ENCODE measurements at regions not wholly inside any gene's neighbourhood (a gene's known extent, or its start where the extent isn't known, plus 50 kb on each side); places are given as distances from the start of the nearest gene placed in this dataset.

DNA sequence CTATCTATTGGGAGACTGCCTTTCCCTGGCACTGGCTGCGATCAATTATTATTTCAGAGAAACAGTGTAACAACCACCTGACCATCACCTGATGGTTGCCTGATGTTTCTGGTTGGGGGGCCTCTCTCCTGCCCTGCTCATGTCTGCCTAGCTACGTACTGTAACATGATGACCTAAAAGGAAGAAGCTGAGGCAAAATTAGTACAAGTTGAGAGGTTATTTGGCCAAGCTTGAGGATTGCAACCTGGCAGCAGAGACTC is 58.3 kb downstream of the OLFML3 start:
- Histone ChIP-seq H3K9me3 (no peaks in the 10 kb centered on the region), H3K36me3 (no peaks in the 10 kb centered on the region), H3K4me3 (no peak overlapping the region), H3K4me1 (replicated peaks) (no peaks in the 10 kb centered on the region), H3K27me3 (replicated peaks; ENCODE audit: insufficient read depth) (no peaks in the 10 kb centered on the region), H3K27ac (no peak overlapping the region)
- no peak for DNase-seq (ENCODE audit: low spot score)
- intact Hi-C loops (cut with DNase I), result no loop called here
- WGBS, result 83% methylated on average over 2 of the region's 2 CpGs
- TF ChIP-seq, protein P1, sequence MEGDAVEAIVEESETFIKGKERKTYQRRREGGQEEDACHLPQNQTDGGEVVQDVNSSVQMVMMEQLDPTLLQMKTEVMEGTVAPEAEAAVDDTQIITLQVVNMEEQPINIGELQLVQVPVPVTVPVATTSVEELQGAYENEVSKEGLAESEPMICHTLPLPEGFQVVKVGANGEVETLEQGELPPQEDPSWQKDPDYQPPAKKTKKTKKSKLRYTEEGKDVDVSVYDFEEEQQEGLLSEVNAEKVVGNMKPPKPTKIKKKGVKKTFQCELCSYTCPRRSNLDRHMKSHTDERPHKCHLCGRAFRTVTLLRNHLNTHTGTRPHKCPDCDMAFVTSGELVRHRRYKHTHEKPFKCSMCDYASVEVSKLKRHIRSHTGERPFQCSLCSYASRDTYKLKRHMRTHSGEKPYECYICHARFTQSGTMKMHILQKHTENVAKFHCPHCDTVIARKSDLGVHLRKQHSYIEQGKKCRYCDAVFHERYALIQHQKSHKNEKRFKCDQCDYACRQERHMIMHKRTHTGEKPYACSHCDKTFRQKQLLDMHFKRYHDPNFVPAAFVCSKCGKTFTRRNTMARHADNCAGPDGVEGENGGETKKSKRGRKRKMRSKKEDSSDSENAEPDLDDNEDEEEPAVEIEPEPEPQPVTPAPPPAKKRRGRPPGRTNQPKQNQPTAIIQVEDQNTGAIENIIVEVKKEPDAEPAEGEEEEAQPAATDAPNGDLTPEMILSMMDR (IDR thresholded peaks at IDR 0.05), result no peak
- TF ChIP-seq POLR2A (IDR thresholded peaks at IDR 0.05) (no peak), POLR2AphosphoS5 (IDR thresholded peaks at IDR 0.05) (no peak)

DNA sequence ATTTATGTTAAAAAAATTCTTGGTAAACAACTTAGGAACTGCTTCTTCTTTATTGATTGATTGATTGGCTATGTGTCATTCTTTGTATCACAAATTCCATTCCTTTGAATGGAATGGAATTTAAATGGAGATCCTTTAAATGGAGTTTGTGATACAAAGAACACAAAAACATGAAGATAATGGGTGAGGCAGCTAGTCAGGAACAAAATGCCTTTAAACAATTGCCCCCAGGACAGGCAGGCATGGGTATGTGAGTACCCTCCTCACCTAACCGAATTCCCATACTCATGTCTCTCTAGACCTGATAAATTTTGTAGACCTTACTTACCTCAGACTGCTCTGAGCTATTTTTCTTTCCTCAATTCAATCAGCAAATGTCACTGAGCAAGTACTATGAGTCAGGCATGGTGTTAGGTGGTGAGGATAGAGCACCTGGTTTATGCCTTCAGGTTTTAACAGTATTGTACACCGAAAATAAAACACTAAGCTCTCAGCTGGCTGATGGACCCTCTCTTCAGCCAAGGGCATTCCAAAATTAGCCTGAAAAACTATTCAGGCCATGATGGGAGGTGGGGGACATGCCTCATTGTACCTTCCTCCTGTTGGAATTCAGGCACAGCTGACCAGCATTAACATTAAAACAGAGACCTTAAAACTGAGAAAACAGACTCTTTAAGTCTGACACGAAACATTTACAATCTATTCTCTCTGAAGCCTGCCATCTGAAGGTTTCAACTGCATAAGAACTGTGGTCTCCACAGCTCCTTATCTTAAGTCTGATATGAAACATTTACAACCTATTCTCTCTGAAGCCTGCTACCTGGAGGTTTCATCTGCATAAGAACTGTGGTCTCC is 58.9 kb downstream of the OLFML3 start:
- H3K4me1 ChIP-seq (replicated peaks), result no peaks in the 10 kb centered on the region
- intact Hi-C loops (cut with DNase I), result no loop called here
- no peaks in the 10 kb centered on the region for H3K27me3 ChIP-seq (replicated peaks; ENCODE audit: insufficient read depth)
- no peak for DNase-seq (ENCODE audit: low spot score)
- 81% methylated on average over 3 of the region's 3 CpGs for WGBS
- H3K4me3 ChIP-seq, result no peak overlapping the region
- TF ChIP-seq POLR2AphosphoS5 (IDR thresholded peaks at IDR 0.05), result no peak
- TF ChIP-seq, protein P1 (IDR thresholded peaks at IDR 0.05), result no peak
- no peak for TF ChIP-seq POLR2A (IDR thresholded peaks at IDR 0.05)
- no peaks in the 10 kb centered on the region for H3K36me3 ChIP-seq
- H3K27ac ChIP-seq, result no peak overlapping the region
- H3K9me3 ChIP-seq, result no peaks in the 10 kb centered on the region
